HepG2 (cell line): ENCODE measurements at regions not wholly inside any gene's neighbourhood (a gene's known extent, or its start where the extent isn't known, plus 50 kb on each side); places are given as distances from the start of the nearest gene placed in this dataset.

ENCODE experiments used
- ATAC-seq: fragments of 200-7000 bp; cut with Tn5 transposase; 3 replicates; pipeline ENCODE4 v1.9.1; 2020; ENCODE audit warnings: mild to moderate bottlenecking, moderate library complexity
- BruUV-seq: library from RNA; stranded (reverse); fragments of 400-500 nt; replicated peaks from 2 replicates; lab custom pipeline; 2021; lab: Mats Ljungman, UMichigan
- CTCF ChIA-PET: fragments of 300-600 bp; formaldehyde crosslinking; extraction: SDS; loops from one replicate; lab custom pipeline; 2021; ENCODE audit warnings: low total read pairs, inconsistent platforms, low intra/inter-chr PET ratio; lab: Yijun Ruan, JAX
- POLR2A ChIA-PET: fragments of 350-600 bp; sonication (Branson Sonifier 250); formaldehyde crosslinking; loops from one replicate; lab custom pipeline; 2020; ENCODE audit warnings: antibody characterized with exemption, inconsistent platforms; lab: Yijun Ruan, JAX
- DNase-seq: peaks from one replicate; pipeline ENCODE4 v3.0.0-alpha.2; 2015; ENCODE audit warnings: low spot score
- FAIRE-seq: peaks from 3 replicates; lab custom pipeline; 2011; peaks lifted over from hg19 to GRCh38; lab: Jason Lieb, UNC
- H2AFZ ChIP-seq: one replicate; pipeline ENCODE4 v1.6.1; 2011; ENCODE audit warnings: low read length, inconsistent platforms
- H3K27ac ChIP-seq: fragments of 300-600 bp; 3 replicates; pipeline ENCODE4 v1.8.0; 2011; ENCODE audit warnings: mixed run types, mild to moderate bottlenecking, mixed read lengths, low read length, inconsistent platforms; ENCODE audit not compliant: insufficient read depth; ENCODE audit errors: extremely low read length
- H3K27me3 ChIP-seq, 2 experiments: fragments of 200-600 bp in 1 of 2; 2 replicates in 1 of 2; 3 replicates in 1 of 2; pipeline versions ENCODE4 v1.6.0 to v1.8.0; 2011; ENCODE audit warnings: low read length in 2 of 2, mild to moderate bottlenecking in 2 of 2, moderate library complexity in 2 of 2, inconsistent platforms in 1 of 2; ENCODE audit not compliant: insufficient read depth in 2 of 2, control insufficient read depth in 1 of 2
- H3K36me3 ChIP-seq, 2 experiments: fragments of 200-600 bp in 1 of 2; replicated peaks in 1 of 2; 2 replicates in 1 of 2; 3 replicates in 1 of 2; pipeline versions ENCODE4 v1.5.1 to v1.8.0; 2011; ENCODE audit warnings: low read length in 2 of 2, inconsistent platforms in 1 of 2; ENCODE audit not compliant: insufficient read depth in 2 of 2, control insufficient read depth in 1 of 2
- H3K4me1 ChIP-seq: 2 replicates; pipeline ENCODE4 v1.5.1; 2012; ENCODE audit warnings: low read length, inconsistent platforms; ENCODE audit not compliant: insufficient read depth
- H3K4me2 ChIP-seq: 2 replicates; pipeline ENCODE4 v1.6.0; 2011; ENCODE audit warnings: low read depth, low read length, inconsistent platforms
- H3K4me3 ChIP-seq, 3 experiments: fragments of 200-600 bp in 1 of 3; sonication (generic), shearing (Covaris generic) in 1 of 3; replicated peaks in 1 of 3; 2 replicates each; pipeline ENCODE4 v1.5.1; 2011 to 2016; ENCODE audit warnings: low read length in 3 of 3, inconsistent platforms in 2 of 3, low read depth in 2 of 3, mild to moderate bottlenecking in 2 of 3, control low read depth in 1 of 3, mixed read lengths in 1 of 3; ENCODE audit not compliant: insufficient read depth in 1 of 3
- H3K79me2 ChIP-seq: one replicate; pipeline ENCODE4 v1.6.1; 2011; ENCODE audit warnings: low read length, inconsistent platforms; ENCODE audit not compliant: insufficient read depth
- H3K9ac ChIP-seq: 2 replicates; pipeline ENCODE4 v1.6.0; 2011; ENCODE audit warnings: mild to moderate bottlenecking, low read depth, low read length, inconsistent platforms; ENCODE audit not compliant: insufficient read depth
- H3K9me3 ChIP-seq: 2 replicates; pipeline ENCODE4 v1.5.1; 2012; ENCODE audit warnings: mild to moderate bottlenecking, low read length
- H4K20me1 ChIP-seq: 2 replicates; pipeline ENCODE4 v1.6.0; 2011; ENCODE audit warnings: inconsistent platforms, mild to moderate bottlenecking, low read length, moderate library complexity; ENCODE audit not compliant: insufficient read depth
- EEA1 ChIP-seq: sonication (generic); formaldehyde crosslinking; IDR thresholded peaks from 2 replicates; pipeline ENCODE4 v1.5.1; 2020; ENCODE audit warnings: mild to moderate bottlenecking, missing genetic modification reagents, borderline replicate concordance
- FOXP1 ChIP-seq, 2 experiments: fragments of 450-650 bp in 1 of 2; IDR thresholded peaks; 2 replicates each; pipeline ENCODE4 v1.6.1; 2017 to 2018; ENCODE audit warnings: antibody characterized with exemption in 1 of 2
- GATAD2A ChIP-seq: IDR thresholded peaks from 2 replicates; pipeline ENCODE4 v1.6.1; 2016
- HDAC1 ChIP-seq: sonication (generic); formaldehyde crosslinking; IDR thresholded peaks from 2 replicates; pipeline ENCODE4 v1.5.1; 2020; ENCODE audit warnings: mild to moderate bottlenecking, missing genetic modification reagents
- HNF4G ChIP-seq, 2 experiments: sonication (generic) in 1 of 2; formaldehyde crosslinking in 1 of 2; IDR thresholded peaks; 2 replicates each; pipeline versions ENCODE4 v1.4.0 to v1.6.1; 2011 to 2020; ENCODE audit warnings: borderline replicate concordance in 2 of 2, low read depth in 2 of 2, mild to moderate bottlenecking in 2 of 2, low read length in 1 of 2, missing genetic modification reagents in 1 of 2, moderate library complexity in 1 of 2
- IRF2 ChIP-seq: IDR thresholded peaks from 2 replicates; pipeline ENCODE4 v1.6.1; 2018; ENCODE audit warnings: missing genetic modification reagents, missing compliant biosample characterization
- KDM2A ChIP-seq: sonication (generic); formaldehyde crosslinking; IDR thresholded peaks from 2 replicates; pipeline ENCODE4 v1.4.0; 2020; ENCODE audit warnings: low read depth, missing genetic modification reagents, borderline replicate concordance
- NBN ChIP-seq: fragments of 450-650 bp; conservative IDR thresholded peaks from 2 replicates; pipeline ENCODE4 v1.6.1; 2017
- NCOR1 ChIP-seq: fragments of 200-600 bp; sonication (generic); IDR thresholded peaks from 2 replicates; pipeline ENCODE4 v1.7.0; 2017; ENCODE audit warnings: antibody characterized with exemption, low read length, borderline replicate concordance
- SMARCE1 ChIP-seq: fragments of 450-650 bp; IDR thresholded peaks from 2 replicates; pipeline ENCODE4 v1.6.1; 2017; ENCODE audit warnings: borderline replicate concordance
- ZNF10 ChIP-seq: sonication (generic); formaldehyde crosslinking; IDR thresholded peaks from 2 replicates; pipeline ENCODE4 v1.4.0; 2020; ENCODE audit warnings: mild to moderate bottlenecking, low read depth, missing genetic modification reagents, borderline replicate concordance
- ZNF124 ChIP-seq: sonication (generic); formaldehyde crosslinking; IDR thresholded peaks from 2 replicates; pipeline ENCODE4 v1.4.0; 2020; ENCODE audit warnings: missing genetic modification reagents
- WGBS: methylation state at CpG from one replicate; pipeline ENCODE4 v1.1.6; 2017; ENCODE audit warnings: low lambda C conversion rate; 5-methylcytosine and 5-hydroxymethylcytosine counted together
- in situ Hi-C: cut with HindIII; loops from 2 replicates; pipeline ENCODE4 v1.10.0; 2017; ENCODE audit warnings: low pct_unique_long_range_greater_than_20kb; ENCODE audit not compliant: extremely low pct_ligation_motif_present
- intact Hi-C: fragments of 100-400 bp; cut with micrococcal nuclease; formaldehyde crosslinking; loops from one replicate; pipeline ENCODE4 v1.10.0; 2022; ENCODE audit not compliant: unreplicated experiment
- TF ChIP-seq, protein P1 (sequence below): sonication (generic); formaldehyde crosslinking; IDR thresholded peaks from 2 replicates; pipeline ENCODE4 v1.5.0; 2020; ENCODE audit warnings: missing genetic modification reagents
- TF ChIP-seq, protein P2 (sequence below): sonication (generic); formaldehyde crosslinking; IDR thresholded peaks from 2 replicates; pipeline ENCODE4 v1.8.0; 2022; ENCODE audit warnings: missing genetic modification reagents, mild to moderate bottlenecking, moderate library complexity, borderline replicate concordance
- TF ChIP-seq, protein P3 (sequence below): sonication (generic); formaldehyde crosslinking; IDR thresholded peaks from 2 replicates; pipeline ENCODE4 v1.4.0; 2020; ENCODE audit warnings: missing genetic modification reagents
- TF ChIP-seq, protein P4 (sequence below): sonication (generic); formaldehyde crosslinking; IDR thresholded peaks from 2 replicates; pipeline ENCODE4 v1.8.1; 2022; ENCODE audit warnings: low read depth, mild to moderate bottlenecking, missing genetic modification reagents
- TF ChIP-seq, protein P5 (sequence below): sonication (generic); formaldehyde crosslinking; IDR thresholded peaks from 2 replicates; pipeline ENCODE4 v1.8.0; 2022; ENCODE audit warnings: missing genetic modification reagents, mild to moderate bottlenecking, inconsistent platforms, borderline replicate concordance

DNA sequence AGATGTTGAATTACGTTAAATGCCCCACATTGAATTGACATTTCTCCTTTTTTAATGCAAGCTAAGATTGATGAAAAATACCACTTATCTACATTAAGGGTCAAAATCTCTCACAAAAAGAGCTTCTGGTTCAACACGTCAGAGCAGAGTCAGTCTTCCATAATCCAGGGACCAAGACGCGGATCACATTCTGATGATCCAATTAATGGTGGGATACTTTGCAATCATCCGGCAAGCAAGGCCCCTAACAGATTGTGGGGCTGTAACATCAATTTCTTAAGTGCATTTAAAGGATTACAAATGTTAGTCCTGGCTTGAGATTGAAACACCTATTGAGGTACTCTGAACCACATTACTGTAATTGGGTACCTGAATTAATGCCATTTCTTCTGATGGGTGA lies 120.2 kb upstream of the ESRRG start:
- H2AFZ ChIP-seq = no peak overlapping the region
- H3K4me3 ChIP-seq = no peak overlapping the region
- FAIRE-seq = no peak
- no TSS peak for BruUV-seq
- no peaks in the 10 kb centered on the region for H4K20me1 ChIP-seq
- intact Hi-C loops (no loop called here), in situ Hi-C loops (no loop called here)
- WGBS = 57% methylated on average over 5 of the region's 5 CpGs
- H3K79me2 ChIP-seq = no peaks in the 10 kb centered on the region
- H3K4me2 ChIP-seq = no peak overlapping the region
- ChIA-PET CTCF (no interaction called here), POLR2A (no interaction called here)
- H3K9me3 ChIP-seq = no peaks in the 10 kb centered on the region
- H3K36me3 ChIP-seq = no peaks in the 10 kb centered on the region
- no peak for DNase-seq
- H3K4me1 ChIP-seq = no peaks in the 10 kb centered on the region
- no peaks in the 10 kb centered on the region for H3K27me3 ChIP-seq
- ATAC-seq = no peak
- H3K27ac ChIP-seq = no peak overlapping the region
- no peak overlapping the region for H3K9ac ChIP-seq
- TF ChIP-seq EEA1 (CRISPR knock-in tag) (no peak), FOXP1 (IDR thresholded peaks at IDR 0.05) (no peak), FOXP1 (CRISPR knock-in tag; IDR thresholded peaks at IDR 0.05) (no peak), KDM2A (CRISPR knock-in tag) (no peak), ZNF10 (CRISPR knock-in tag) (no peak), HDAC1 (CRISPR knock-in tag) (no peak), ZNF124 (CRISPR knock-in tag) (no peak), GATAD2A (CRISPR knock-in tag) (no peak), NBN (no peak), SMARCE1 (no peak), HNF4G (IDR thresholded peaks at IDR 0.05; ENCODE audit: borderline replicate concordance, low read depth, low read length) (no peak), HNF4G (CRISPR knock-in tag; IDR thresholded peaks at IDR 0.05; ENCODE audit: borderline replicate concordance, low read depth) (no peak), IRF2 (CRISPR knock-in tag) (no peak), NCOR1 (no peak)
- TF ChIP-seq, protein P1, sequence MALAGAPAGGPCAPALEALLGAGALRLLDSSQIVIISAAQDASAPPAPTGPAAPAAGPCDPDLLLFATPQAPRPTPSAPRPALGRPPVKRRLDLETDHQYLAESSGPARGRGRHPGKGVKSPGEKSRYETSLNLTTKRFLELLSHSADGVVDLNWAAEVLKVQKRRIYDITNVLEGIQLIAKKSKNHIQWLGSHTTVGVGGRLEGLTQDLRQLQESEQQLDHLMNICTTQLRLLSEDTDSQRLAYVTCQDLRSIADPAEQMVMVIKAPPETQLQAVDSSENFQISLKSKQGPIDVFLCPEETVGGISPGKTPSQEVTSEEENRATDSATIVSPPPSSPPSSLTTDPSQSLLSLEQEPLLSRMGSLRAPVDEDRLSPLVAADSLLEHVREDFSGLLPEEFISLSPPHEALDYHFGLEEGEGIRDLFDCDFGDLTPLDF (CRISPR knock-in tag) = no peak
- TF ChIP-seq, protein P2, sequence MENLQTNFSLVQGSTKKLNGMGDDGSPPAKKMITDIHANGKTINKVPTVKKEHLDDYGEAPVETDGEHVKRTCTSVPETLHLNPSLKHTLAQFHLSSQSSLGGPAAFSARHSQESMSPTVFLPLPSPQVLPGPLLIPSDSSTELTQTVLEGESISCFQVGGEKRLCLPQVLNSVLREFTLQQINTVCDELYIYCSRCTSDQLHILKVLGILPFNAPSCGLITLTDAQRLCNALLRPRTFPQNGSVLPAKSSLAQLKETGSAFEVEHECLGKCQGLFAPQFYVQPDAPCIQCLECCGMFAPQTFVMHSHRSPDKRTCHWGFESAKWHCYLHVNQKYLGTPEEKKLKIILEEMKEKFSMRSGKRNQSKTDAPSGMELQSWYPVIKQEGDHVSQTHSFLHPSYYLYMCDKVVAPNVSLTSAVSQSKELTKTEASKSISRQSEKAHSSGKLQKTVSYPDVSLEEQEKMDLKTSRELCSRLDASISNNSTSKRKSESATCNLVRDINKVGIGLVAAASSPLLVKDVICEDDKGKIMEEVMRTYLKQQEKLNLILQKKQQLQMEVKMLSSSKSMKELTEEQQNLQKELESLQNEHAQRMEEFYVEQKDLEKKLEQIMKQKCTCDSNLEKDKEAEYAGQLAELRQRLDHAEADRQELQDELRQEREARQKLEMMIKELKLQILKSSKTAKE (CRISPR knock-in tag) = no peak
- TF ChIP-seq, protein P3, sequence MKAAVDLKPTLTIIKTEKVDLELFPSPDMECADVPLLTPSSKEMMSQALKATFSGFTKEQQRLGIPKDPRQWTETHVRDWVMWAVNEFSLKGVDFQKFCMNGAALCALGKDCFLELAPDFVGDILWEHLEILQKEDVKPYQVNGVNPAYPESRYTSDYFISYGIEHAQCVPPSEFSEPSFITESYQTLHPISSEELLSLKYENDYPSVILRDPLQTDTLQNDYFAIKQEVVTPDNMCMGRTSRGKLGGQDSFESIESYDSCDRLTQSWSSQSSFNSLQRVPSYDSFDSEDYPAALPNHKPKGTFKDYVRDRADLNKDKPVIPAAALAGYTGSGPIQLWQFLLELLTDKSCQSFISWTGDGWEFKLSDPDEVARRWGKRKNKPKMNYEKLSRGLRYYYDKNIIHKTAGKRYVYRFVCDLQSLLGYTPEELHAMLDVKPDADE = no peak
- TF ChIP-seq, protein P4, sequence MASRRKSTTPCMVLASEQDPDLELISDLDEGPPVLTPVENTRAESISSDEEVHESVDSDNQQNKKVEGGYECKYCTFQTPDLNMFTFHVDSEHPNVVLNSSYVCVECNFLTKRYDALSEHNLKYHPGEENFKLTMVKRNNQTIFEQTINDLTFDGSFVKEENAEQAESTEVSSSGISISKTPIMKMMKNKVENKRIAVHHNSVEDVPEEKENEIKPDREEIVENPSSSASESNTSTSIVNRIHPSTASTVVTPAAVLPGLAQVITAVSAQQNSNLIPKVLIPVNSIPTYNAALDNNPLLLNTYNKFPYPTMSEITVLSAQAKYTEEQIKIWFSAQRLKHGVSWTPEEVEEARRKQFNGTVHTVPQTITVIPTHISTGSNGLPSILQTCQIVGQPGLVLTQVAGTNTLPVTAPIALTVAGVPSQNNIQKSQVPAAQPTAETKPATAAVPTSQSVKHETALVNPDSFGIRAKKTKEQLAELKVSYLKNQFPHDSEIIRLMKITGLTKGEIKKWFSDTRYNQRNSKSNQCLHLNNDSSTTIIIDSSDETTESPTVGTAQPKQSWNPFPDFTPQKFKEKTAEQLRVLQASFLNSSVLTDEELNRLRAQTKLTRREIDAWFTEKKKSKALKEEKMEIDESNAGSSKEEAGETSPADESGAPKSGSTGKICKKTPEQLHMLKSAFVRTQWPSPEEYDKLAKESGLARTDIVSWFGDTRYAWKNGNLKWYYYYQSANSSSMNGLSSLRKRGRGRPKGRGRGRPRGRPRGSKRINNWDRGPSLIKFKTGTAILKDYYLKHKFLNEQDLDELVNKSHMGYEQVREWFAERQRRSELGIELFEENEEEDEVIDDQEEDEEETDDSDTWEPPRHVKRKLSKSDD = no peak
- TF ChIP-seq, protein P5, sequence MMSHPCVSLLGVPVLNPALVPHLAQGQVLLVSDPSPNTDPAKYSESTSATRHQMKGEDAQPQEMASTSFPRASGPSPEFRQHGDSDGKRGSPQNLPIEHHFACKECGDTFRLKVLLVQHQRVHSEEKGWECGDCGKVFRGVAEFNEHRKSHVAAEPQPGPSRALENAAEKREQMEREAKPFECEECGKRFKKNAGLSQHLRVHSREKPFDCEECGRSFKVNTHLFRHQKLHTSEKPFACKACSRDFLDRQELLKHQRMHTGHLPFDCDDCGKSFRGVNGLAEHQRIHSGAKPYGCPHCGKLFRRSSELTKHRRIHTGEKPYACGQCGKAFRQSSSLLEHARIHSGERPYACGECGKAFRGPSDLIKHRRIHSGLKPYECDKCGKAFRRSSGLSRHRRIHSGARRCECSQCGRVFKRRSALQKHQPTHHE (CRISPR knock-in tag) = no peak
